ENCODE measurements at regions not wholly inside any gene's neighbourhood (a gene's known extent, or its start where the extent isn't known, plus 50 kb on each side); places are given as distances from the start of the nearest gene placed in this dataset.

GRCh38 chr18:39806525-39806924 is 2148.5 kb upstream of the PIK3C3 start:
- H3K27ac Mint-ChIP-seq, result no peak overlapping the region
- peaks cover 31% of the 10 kb centered on the region for H3K9me3 Mint-ChIP-seq
- no peaks in the 10 kb centered on the region for H3K4me1 ChIP-seq (ENCODE audit: insufficient read depth)
- H3K79me2 ChIP-seq (replicated peaks; ENCODE audit: insufficient read depth), result no peaks in the 10 kb centered on the region
- peaks cover 20% of the 10 kb centered on the region for H3F3A ChIP-seq (replicated peaks; ENCODE audit: low read depth)
- ATAC-seq (no peak), DNase-seq (ENCODE audit: low spot score) (no peak)
- H3K36me3 ChIP-seq (ENCODE audit: insufficient read depth), result no peaks in the 10 kb centered on the region
- H3K9me2 ChIP-seq (ENCODE audit: insufficient read depth), result peaks cover 15% of the 10 kb centered on the region
- H3K27ac ChIP-seq (ENCODE audit: low read depth), result no peak overlapping the region
- H3K4me1 Mint-ChIP-seq, result no peaks in the 10 kb centered on the region
- H3K4me3 ChIP-seq, result no peak overlapping the region
- no peaks in the 10 kb centered on the region for H3K27me3 ChIP-seq (ENCODE audit: insufficient read depth)
- peaks cover 2% of the 10 kb centered on the region for H3K27me3 Mint-ChIP-seq (ENCODE audit: insufficient read depth, low read depth, poor library complexity)
- no peak overlapping the region for H2AFZ ChIP-seq
- H3K36me3 Mint-ChIP-seq (ENCODE audit: low read depth), result peaks cover 10% of the 10 kb centered on the region; the same call in 2 of the 3 replicates
- H3K4me3 Mint-ChIP-seq, result no peak overlapping the region
- H3K4me2 ChIP-seq, result no peak overlapping the region
- TF ChIP-seq REST (IDR thresholded peaks at IDR 0.05; ENCODE audit: unreplicated experiment) (no peak), JUNB (IDR thresholded peaks at IDR 0.05; ENCODE audit: unreplicated experiment) (no peak), CTCF (conservative IDR thresholded peaks at IDR 0.05; ENCODE audit: low read depth in 2 of 2) (no peak), EZH2 (IDR thresholded peaks at IDR 0.05; ENCODE audit: low read depth, unreplicated experiment) (no peak), ZNF114 (CRISPR knock-in tag; IDR thresholded peaks at IDR 0.05) (no peak), EZH2phosphoT487 (IDR thresholded peaks at IDR 0.05; ENCODE audit: unreplicated experiment) (no peak), ZNF462 (CRISPR knock-in tag; IDR thresholded peaks at IDR 0.05) (no peak), NANOG (IDR thresholded peaks at IDR 0.05; ENCODE audit: borderline replicate concordance) (no peak), CREB1 (CRISPR knock-in tag; IDR thresholded peaks at IDR 0.05; ENCODE audit: low read depth) (no peak), POLR2AphosphoS5 (IDR thresholded peaks at IDR 0.05; ENCODE audit: low read depth) (no peak), ZNF331 (CRISPR knock-in tag; IDR thresholded peaks at IDR 0.05; ENCODE audit: low read depth) (no peak), STAT1 (IDR thresholded peaks at IDR 0.05; ENCODE audit: unreplicated experiment) (no peak)
- TF ChIP-seq, protein P1, sequence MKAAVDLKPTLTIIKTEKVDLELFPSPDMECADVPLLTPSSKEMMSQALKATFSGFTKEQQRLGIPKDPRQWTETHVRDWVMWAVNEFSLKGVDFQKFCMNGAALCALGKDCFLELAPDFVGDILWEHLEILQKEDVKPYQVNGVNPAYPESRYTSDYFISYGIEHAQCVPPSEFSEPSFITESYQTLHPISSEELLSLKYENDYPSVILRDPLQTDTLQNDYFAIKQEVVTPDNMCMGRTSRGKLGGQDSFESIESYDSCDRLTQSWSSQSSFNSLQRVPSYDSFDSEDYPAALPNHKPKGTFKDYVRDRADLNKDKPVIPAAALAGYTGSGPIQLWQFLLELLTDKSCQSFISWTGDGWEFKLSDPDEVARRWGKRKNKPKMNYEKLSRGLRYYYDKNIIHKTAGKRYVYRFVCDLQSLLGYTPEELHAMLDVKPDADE (IDR thresholded peaks at IDR 0.05), result no peak
- no peaks in the 10 kb centered on the region for H4K20me1 ChIP-seq (replicated peaks; ENCODE audit: insufficient read depth)

All from GM23338 (cell line).